HG03457 (cell line): ENCODE measurements at regions not wholly inside any gene's neighbourhood (a gene's known extent, or its start where the extent isn't known, plus 50 kb on each side); places are given as distances from the start of the nearest gene placed in this dataset.

Source experiments
- ATAC-seq: cut with Tn5 transposase; IDR thresholded peaks from one replicate; pipeline ENCODE4 v1.9.1; 2021; ENCODE audit warnings: moderate number of reproducible peaks; ENCODE audit not compliant: unreplicated experiment

GRCh38 chr1:239221656-239222055, 164.7 kb upstream of the CHRM3 start:
- ATAC-seq = no peak

GRCh38 chr1:239219679-239220078, 166.7 kb upstream of the CHRM3 start:
- ATAC-seq = no peak

- no peak for ATAC-seq
Measured at GRCh38 chr1:239218301-239218700, 168.1 kb upstream of the CHRM3 start.

- ATAC-seq = no peak
Measured at GRCh38 chr1:239212811-239213220, 173.6 kb upstream of the CHRM3 start.

- no peak for ATAC-seq
Measured at GRCh38 chr1:239209591-239209990, 176.8 kb upstream of the CHRM3 start.

GRCh38 chr1:239204401-239204800, 182.0 kb upstream of the CHRM3 start:
- ATAC-seq = no peak

- no peak for ATAC-seq
Measured at GRCh38 chr1:239197871-239198270, 188.5 kb upstream of the CHRM3 start.

GRCh38 chr1:239189998-239190512, 196.3 kb upstream of the CHRM3 start:
- ATAC-seq = no peak

GRCh38 chr1:239186487-239186886, 199.9 kb upstream of the CHRM3 start:
- ATAC-seq = no peak

GRCh38 chr1:239185245-239185619, 201.1 kb upstream of the CHRM3 start:
- ATAC-seq = no peak

- no peak for ATAC-seq
Measured at GRCh38 chr1:239184561-239185244, 201.7 kb upstream of the CHRM3 start.

GRCh38 chr1:239178961-239179360, 207.4 kb upstream of the CHRM3 start:
- no peak for ATAC-seq

GRCh38 chr1:239174880-239175279, 211.5 kb upstream of the CHRM3 start:
- no peak for ATAC-seq

GRCh38 chr1:239170828-239171227, 215.5 kb upstream of the CHRM3 start:
- no peak for ATAC-seq

- ATAC-seq = no peak
Measured at GRCh38 chr1:239169276-239169675, 217.1 kb upstream of the CHRM3 start.

GRCh38 chr1:239164451-239165180, 221.8 kb upstream of the CHRM3 start:
- no peak for ATAC-seq

GRCh38 chr1:239155466-239156091, 230.8 kb upstream of the CHRM3 start:
- ATAC-seq = no peak

- ATAC-seq = no peak
Measured at GRCh38 chr1:239151937-239152336, 234.4 kb upstream of the CHRM3 start.

- ATAC-seq = no peak
Measured at GRCh38 chr1:239140968-239141367, 245.4 kb upstream of the CHRM3 start.

GRCh38 chr1:239139801-239140200, 246.6 kb upstream of the CHRM3 start:
- ATAC-seq = no peak

GRCh38 chr1:239128541-239128940, 257.8 kb upstream of the CHRM3 start:
- no peak for ATAC-seq

- no peak for ATAC-seq
Measured at GRCh38 chr1:239126884-239127283, 259.5 kb upstream of the CHRM3 start.
